NT2/D1 (cell line): ENCODE measurements at regions not wholly inside any gene's neighbourhood (a gene's known extent, or its start where the extent isn't known, plus 50 kb on each side); places are given as distances from the start of the nearest gene placed in this dataset.

Source experiments
- SUZ12 ChIP-seq: IDR thresholded peaks from 2 replicates; pipeline ENCODE4 v1.6.1; 2011; ENCODE audit not compliant: insufficient read length, insufficient read depth; ENCODE audit errors: extremely low read depth
- YY1 ChIP-seq: IDR thresholded peaks from 2 replicates; pipeline ENCODE4 v1.6.1; 2011; ENCODE audit not compliant: insufficient read length, insufficient read depth
- ZNF274 ChIP-seq: IDR thresholded peaks from 2 replicates; pipeline ENCODE4 v1.6.1; 2011; ENCODE audit warnings: mild to moderate bottlenecking, low read depth, low read length

GRCh38 chr18:73045037-73045436 lies 177.2 kb upstream of the NETO1 start:
- TF ChIP-seq ZNF274 = no peak
- TF ChIP-seq SUZ12 = no peak
- TF ChIP-seq YY1 = no peak
